K562 (cell line): ENCODE measurements at regions not wholly inside any gene's neighbourhood (a gene's known extent, or its start where the extent isn't known, plus 50 kb on each side); places are given as distances from the start of the nearest gene placed in this dataset.

Experiments
- CEBPB ChIP-seq: fragments of 450-650 bp; IDR thresholded peaks from 2 replicates; pipeline ENCODE4 v1.6.1; 2016; ENCODE audit warnings: missing genetic modification characterization, missing compliant biosample characterization
- HDAC2 ChIP-seq: fragments of 450-650 bp; IDR thresholded peaks from 2 replicates; pipeline ENCODE4 v1.6.1; 2016; ENCODE audit warnings: mild to moderate bottlenecking
- SMARCC2 ChIP-seq: fragments of 450-650 bp; IDR thresholded peaks from 2 replicates; pipeline ENCODE4 v1.6.1; 2017; ENCODE audit warnings: antibody characterized with exemption, moderate library complexity, mild to moderate bottlenecking, low read depth
- TCF7L2 ChIP-seq: fragments of 150-350 bp; IDR thresholded peaks from 2 replicates; pipeline ENCODE4 v1.6.1; 2016; ENCODE audit warnings: low read depth, mild to moderate bottlenecking, low read length, moderate library complexity
- ZNF274 ChIP-seq: IDR thresholded peaks from 2 replicates; pipeline ENCODE4 v1.6.1; 2011; ENCODE audit warnings: low read depth, mild to moderate bottlenecking, low read length, moderate library complexity, borderline replicate concordance
- TF ChIP-seq, protein P1 (sequence below), 2 experiments: fragments of 450-650 bp in 1 of 2; sonication (generic) in 1 of 2; formaldehyde crosslinking in 1 of 2; IDR thresholded peaks in 1 of 2; conservative IDR thresholded peaks in 1 of 2; 2 replicates each; pipeline versions ENCODE4 v1.6.1 to v1.8.1; 2016 to 2023; ENCODE audit warnings: mild to moderate bottlenecking in 2 of 2, moderate library complexity in 2 of 2, inconsistent platforms in 1 of 2, missing genetic modification reagents in 1 of 2

GRCh38 chr13:47317356-47317755, 420.5 kb upstream of the HTR2A start:
- TF ChIP-seq, protein P1, sequence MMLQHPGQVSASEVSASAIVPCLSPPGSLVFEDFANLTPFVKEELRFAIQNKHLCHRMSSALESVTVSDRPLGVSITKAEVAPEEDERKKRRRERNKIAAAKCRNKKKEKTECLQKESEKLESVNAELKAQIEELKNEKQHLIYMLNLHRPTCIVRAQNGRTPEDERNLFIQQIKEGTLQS (IDR thresholded peaks at IDR 0.05): no peak
- TF ChIP-seq, protein P1 (CRISPR knock-in tag; conservative IDR thresholded peaks at IDR 0.05): no peak
- TF ChIP-seq TCF7L2 (no peak), SMARCC2 (no peak), CEBPB (no peak), ZNF274 (no peak), HDAC2 (no peak)
